Stimulated activated CD8-positive, alpha-beta memory T cell treated with anti-CD3 and anti-CD28 coated beads, Interleukin-15, amount 100 ng/mL, for 24 hours (primary cell): ENCODE measurements at regions not wholly inside any gene's neighbourhood (a gene's known extent, or its start where the extent isn't known, plus 50 kb on each side); places are given as distances from the start of the nearest gene placed in this dataset.

Experiments
- DNase-seq: peaks from one replicate; pipeline ENCODE4 v3.0.0-alpha.2; 2020; ENCODE audit warnings: low read depth

DNA sequence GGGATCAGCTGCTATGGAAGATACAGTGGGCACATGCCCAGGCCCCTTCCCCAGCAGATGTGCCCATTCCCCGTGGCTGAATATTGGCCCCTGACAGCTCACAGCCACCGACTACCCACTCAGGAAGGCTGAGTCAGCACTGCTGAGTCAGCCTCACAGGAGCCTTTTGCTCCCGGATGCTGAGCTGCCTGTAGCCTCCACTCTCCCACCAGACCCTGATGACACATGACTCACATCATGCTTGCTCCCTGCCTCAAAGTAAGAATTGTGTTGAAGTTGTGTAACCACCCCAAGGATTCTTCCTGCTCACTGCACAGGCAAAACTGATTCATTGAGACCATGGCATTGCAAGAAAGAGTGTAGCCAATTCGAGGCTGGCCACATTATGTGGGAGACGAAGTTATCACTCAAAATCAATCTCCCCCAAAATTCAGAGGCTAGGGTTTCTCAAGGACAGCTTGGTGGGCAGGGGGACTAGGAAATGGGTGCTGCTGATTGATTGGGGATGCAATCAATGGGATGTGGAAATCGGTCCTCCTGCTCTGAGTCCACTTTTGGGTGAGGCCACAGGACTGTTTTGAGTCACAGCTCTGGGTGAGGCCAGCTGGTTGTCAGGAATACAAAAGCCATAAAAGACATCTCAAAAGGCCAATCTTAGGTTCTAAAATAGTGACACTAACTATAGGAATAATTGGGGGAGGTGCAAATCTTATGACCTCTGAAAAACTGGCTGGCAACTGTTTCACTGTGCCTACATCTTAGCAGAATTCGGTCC, 556.6 kb upstream of the CDH4 start:
- no peak for DNase-seq

DNA sequence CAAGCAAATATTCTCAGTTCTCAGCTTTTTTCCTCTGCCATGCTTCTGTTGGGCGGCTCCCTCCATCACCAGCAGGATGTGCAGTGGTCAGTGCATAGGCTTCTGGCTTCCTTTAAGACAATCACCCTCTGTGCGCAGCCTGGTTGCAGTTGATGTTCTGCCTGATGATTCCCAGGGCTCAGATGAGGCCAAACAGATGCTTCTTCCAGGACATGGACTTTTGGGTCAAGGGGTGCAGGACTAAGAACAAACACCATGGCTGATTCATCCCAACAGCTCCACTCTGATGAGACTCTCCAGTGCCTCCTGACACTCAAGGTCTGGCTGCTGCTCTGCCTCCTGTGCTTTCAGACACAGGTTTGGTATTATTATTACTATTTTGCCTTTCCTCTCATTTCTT, 554.8 kb upstream of the CDH4 start:
- no peak for DNase-seq

DNA sequence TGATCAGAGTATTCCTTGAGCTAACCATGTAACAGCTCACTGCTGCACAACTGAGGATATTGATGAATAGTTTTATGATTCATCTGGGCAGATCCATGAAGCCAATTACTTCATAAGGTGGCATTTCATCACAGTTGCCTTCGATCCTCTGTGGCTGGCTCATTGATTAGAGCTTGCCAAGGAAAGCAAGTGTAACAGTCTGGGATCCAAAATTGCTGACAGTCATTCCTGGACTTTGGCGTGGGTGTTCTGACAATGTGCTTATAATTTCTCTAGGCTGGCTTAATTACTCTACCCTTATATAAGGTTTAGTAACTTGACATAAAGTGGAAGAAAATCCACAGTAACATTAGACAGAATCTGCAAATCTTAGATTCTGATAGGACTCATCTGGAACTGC, 551.3 kb upstream of the CDH4 start:
- no peak for DNase-seq

DNA sequence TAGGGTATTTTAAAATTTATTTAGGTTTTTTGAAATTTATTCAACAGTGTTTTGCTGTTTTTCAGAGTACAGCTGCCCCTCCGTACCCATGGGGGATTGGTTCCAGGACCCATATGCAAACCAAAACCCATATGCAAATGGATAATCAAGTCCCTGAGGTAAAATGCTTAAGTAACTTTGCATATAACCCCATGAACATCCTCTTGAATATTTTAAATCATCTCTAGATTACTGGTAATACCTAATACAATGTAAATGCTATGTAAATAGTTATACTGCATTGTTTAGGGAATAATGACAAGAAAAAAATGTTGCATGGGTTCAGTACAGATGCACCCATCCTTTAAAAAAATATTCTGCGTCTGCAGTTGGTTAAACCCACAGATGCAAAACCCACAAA, 547.9 kb upstream of the CDH4 start:
- DNase-seq = no peak

DNA sequence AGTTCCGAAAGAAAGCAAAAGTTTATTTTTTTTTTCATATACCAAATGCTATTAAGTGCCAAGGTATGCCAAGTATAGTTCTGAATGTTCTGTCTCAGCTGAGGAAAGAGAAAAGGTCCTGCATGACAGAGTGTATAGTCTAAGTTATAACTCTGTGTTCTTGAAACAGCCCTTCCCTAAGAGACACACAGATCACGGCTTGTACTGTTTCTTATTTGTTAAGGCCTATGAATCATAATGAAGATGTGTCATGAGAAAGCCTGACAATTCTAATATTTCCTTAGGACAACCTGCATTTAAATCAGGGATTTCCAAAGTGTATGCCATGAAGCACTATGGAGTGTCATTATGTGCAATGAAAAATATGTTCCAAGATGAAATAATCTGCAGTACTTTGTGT, 538.7 kb upstream of the CDH4 start:
- DNase-seq = no peak

DNA sequence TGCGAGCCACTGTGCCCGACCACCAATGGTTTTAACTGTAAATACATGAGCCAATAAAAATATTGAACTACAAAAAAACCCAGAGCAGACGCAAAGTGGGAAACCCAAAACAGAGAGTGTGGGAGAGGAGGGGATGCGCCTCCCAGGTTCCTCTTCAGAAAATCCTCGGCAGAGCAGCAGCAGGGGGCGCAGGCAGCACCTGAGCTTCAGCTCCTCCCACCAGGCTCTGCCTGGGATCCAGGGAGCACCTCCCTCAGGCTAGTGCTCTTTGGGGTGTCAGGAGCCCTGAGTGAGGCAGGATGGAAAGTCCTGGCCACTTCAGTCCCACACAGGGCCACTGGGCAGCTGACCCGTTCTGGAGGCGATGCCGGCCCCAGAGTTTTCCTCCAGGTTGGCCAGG, 536.9 kb upstream of the CDH4 start:
- no peak for DNase-seq

DNA sequence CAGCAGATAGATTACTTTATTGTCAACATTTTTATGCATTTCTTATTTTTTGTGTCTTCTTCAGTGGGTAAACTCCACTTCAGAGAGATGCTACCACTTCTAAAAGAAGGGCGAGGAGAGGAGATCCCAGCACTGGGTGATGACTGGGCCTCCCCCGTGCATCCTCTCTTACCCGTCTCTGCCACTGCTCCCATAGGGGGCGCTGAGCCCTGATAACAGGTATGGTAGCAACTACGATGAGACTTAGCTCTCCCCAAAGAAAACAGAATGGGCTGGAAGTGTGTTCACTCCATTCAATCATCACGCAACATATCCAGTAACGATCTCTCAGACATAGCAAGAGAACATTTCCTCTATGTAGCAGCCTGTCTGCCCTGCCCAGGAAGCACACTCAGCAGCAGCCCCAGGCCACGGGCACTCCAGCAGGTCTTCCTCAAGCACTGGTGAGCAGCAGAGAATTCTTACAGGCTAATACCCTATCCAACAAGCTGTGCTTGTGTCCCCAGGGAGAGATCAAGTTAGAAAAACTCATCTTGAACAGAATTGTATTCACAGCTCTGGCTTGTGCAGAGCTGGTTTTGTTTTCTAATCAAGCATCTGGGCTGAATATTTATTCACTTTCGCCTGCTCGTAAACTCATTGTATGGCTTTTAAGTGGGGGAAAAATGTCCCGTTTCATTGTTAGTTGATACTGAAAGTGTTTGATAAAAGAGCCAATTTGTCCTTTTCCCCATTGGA, 533.1 kb upstream of the CDH4 start:
- DNase-seq = no peak

DNA sequence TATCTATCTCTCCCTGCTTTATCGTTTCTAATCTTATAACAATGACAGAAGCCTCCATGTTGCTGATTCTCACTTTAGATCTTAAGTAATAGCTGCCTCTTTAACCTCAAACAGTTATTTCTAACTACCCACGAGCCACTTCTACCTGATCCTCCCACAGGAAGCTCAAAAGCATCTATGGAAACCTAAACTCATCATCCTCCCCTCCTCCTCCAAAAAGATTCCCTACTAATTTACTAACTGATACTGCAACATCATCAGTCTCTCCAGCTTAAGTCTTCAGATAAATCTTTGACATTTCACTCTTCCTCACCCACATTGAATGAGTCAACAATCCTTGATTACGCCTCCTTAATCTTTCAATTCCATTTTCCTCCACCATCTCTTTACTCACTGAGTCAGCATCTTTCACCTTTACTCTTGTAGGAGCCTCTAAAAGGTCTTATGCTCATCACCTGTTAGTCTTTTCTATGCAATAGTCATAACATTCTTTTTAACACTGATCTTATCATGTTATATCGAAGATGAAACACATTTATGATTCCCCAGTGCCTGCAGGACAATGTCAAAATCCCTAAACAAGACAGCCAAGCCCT, 526.7 kb upstream of the CDH4 start:
- DNase-seq = no peak

DNA sequence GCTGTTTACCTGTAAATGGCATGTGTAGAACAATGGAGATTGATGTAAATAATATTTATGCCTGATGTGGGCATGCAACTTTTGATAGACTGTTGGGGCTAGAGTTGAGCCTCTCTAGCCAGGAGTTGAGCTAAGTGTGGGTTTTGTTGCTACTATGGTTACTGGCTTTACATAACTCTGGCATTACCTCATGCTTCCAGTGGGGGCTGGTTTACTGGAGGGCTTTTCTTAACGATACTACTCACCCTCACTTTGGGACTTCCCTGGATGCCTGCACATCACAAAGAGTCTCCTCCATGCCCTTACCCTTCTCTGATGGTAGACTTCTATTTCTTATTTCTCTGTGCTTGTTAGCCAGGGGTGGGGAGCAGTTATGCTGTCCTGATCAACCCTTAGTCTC, 524.6 kb upstream of the CDH4 start:
- no peak for DNase-seq

DNA sequence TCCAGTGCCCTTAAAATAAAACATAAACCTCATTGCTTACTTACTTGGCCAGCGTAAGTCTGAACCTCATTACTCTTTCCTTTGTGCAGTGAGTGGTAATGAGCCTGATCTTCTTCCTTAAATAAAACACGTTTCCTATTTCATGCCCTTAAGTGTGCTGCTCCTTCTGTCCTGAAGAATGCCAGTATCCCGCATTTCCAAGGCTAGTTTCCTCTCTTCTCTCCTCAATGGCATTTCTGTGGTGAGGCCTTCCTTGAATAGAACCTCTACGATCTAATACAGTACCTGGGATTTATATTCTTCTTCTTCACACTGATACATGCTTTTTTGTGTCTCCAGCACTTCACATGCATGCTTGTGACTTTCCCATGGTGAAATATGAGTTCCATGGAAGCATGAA, 523.4 kb upstream of the CDH4 start:
- DNase-seq = no peak

DNA sequence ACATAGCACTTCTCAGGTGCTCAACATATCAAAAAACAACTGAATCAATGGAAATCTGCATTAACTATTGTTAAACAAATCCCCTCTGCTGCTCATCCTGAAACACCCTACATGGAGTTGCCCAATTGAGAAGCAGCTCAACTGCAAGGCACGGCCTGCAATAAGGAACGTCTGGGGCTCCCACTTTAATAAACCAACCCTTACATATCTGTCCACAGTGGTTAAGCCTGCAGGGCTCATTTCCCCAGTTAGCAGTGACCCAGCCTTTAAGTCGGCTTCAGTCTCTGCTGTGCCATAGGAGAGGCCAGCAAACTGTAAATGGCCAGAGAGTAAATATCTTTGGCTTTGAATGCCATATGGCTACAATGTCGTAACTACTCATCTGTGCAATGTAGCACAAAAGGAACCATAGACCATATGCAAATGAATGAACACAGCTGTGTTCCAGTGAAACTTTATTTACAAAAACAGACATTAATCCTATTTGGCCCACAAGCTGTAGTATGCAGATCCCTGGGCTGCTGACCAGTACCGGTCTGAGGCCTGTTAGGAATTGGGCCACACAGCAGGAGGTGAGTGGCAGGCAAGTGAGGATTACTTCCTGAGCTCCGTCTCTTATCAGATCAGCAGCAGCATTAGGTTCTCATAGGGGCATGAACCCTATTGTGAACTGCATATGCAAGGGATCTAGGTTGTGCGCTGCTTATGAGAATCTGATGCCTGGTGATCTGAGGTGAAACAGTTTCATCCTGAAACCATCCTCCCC, 522.7 kb upstream of the CDH4 start:
- no peak for DNase-seq

DNA sequence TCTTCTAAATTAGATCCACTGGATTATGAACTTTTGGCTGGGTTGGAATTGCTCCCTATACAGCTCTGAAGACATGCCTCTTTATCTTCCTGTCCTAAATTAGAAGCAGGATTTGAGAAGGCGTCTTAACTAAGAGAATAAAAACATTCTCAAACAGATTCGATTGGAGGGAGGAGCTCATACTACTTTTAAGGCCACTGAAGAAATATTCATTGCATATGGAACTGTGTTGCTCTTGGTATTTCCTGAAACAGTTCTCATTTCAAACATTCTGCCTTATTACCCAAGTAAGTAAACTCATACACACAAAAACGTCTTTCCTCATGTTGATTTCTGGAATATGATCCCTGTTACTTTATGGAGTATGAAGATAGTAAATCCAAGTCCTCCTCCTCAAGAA, 519.7 kb upstream of the CDH4 start:
- no peak for DNase-seq

DNA sequence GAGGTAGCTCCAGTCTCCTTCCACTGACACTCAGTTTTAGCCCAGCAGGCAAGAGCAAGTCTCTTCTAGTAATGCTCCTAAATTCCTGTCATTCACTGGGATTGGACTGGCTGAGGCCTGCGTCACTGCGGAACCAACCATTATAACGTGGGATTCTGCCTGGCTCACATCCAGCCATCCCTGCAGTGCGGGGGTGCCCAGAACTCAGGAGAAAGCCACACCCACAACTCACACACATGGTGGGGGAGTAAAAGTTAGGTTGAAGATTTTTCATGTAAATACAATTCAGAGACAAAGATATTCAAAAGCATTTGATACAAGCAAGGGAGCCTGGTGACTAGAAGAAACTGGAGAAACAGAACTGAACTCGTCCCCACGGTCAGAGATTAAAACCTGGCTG, 504.0 kb upstream of the CDH4 start:
- no peak for DNase-seq

DNA sequence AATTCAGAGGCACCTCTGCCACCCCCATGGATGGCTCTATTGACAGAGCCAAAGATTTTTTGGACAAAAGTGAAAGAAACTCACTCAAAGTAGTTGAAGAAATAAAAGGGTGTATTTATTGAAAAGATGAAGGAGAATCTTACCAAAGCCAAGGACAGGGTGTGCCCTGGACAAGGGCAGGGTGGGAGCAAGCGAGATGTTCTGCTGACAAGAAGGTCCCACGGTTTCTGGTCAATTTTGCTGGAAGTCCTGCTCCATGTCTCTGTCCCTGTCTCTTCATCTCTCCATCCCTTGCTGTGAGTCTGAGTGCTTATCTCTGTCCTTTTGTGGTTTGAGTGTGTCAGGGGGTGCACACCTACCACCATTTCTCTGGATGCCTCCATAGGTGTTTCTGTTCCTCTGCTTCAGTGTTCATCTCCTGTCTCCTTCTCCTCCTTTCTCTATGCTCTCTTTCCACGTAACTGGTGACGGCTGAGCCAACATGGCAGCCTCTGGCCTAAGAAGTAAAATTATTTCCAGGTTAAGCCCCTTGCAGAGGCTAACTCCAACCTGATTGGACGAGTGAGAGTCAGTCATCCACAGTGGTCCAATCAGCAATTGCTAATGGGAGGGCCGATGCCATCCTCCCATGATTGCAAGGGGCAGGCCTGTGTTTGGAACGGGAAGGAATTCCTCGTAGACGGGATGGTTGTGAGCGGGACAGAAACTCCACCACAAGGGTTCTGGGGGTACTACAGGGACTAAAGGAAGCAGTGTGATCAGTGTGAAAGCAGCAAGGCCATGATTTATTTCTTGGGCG, 502.1 kb upstream of the CDH4 start:
- no peak for DNase-seq

DNA sequence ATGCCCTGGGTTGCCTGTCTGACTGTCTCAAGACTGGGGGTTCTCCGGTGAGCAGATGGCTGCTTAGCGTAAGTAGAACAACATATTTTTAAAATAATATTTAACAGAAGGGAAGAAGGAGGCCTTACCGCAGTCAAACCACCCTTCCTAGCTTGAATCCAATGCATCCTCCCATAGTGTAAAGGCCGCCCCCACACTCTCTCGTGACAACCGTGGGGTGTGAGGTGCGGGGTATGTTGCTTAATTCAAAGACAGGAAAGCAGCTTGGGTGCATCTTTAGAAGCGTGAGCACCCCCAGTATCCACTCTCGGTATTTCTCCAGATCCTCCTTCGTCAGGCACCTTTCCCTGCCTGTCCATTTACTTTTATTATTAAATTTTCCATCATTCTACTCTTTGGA, 501.2 kb upstream of the CDH4 start:
- DNase-seq = no peak

DNA sequence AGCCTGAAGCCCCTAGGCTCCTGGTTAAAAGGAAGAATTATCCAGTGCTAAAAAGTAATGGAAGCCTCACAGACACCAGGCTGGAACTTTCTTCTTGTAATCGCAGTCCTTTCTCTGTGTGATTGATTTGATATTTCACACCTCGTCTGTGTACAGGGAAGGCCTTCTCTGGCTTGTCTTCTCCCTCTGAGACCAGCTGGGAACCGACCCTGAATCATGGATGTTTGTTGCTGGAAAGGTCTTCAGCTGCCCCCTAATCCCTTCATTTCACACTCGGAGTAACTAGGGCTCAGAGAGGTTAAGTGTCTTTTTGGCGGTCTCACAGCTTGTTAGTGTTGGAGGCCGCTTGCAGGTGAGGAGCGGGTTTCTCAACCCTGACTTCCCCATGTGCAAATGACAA, 500.2 kb upstream of the CDH4 start:
- no peak for DNase-seq

DNA sequence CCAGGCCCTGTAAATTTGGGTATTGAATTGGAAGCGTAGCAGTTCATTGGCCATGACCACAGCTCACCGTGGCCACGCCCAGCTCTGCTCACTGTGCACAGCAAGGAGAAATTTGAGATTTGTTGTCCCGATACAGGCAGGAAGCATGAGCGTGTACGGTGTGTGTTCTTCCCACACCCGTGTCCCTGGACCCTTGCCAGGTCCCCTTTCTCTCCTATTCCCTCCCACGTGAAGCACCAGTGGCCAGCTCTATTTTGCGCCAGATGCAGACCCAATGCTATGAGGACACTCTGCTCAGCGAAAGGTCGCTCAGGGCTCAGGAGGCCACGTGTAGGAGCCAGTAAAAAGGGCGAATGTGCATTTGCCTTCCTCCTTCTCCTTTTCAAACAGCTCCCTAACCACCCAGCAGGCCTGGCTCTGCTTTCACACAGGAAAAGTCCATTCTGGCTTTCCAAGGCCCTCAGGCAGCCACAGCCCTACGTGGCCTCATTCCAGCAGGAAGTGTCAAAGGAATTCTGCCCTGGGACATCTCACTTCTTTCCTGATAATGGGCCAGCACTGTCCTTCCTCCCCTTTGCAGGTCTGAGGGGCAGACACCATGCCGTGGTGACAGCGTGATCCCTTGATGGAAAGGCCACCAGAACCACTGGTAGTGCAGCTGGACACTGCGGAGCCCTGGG, 499.2 kb upstream of the CDH4 start:
- no peak for DNase-seq

DNA sequence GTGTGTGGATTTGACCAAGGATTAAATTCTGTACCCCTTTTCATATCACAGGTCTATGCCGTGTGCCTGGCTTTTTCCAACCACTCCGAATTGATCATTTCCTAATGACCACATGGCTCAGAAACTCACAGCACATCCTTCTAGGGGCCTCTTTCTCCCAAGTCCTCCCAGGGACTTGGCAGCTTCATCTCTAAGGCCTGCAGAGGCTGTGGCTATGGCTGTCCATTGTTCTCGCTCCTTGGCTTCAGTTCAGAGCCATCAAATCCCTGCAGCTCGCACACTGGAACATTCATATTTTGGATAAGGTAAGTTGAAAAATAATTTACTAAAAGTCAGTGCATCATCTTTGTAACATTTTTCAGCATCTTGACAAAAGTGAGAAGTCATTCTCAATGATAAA, 497.2 kb upstream of the CDH4 start:
- DNase-seq = no peak

DNA sequence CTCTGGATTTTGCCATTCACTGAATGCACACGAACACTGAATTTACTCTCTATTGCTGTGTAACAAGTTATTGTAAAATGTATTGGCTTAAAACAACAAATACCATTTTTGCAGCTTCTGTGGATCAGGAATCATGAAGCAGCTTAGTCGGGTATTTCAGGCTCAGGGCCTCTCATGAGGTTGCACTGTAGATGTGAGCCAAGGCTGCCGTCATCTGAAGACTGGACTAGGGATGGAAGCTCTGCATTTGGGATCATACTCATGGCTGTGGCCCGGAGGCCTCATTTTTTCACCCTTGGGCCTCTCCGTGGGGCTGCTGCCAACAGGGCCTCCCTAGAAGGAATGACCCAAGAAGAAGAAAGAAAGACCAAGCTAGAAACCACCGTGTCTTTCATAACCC, 492.4 kb upstream of the CDH4 start:
- no peak for DNase-seq

DNA sequence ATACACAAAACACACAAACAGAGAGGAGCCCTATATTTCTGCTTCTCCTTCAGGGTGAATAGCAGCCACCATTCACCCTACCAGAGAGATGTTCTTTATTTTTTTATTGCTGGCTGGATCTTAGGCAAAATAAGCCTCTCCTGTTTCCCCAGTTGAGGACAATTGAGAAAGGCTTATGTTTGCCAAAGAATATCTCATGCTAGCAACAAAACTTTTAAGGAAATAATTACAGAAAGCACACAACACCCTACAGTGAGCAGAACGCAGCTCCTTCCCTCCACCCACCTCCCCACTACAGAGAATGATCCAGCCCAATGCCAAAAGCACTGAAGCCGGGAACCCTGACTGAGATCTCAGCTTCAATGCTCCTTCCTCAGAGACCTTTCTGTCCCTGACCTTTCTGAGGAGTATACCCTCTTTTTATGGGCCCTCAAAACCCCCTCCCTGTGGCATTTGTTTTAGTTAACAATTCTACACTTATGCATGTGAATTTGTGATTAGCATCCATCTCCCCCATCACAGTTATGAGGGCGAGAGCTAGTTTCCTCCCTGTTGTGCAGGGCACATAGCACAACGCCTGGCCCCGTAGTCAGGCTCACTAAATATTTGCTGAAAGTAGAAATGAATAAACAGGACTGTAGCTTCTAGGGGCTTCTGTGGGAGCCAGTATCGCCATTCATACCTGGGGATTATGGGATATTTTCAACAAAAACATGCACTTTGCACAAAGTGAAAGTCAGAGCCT, 491.6 kb upstream of the CDH4 start:
- no peak for DNase-seq

DNA sequence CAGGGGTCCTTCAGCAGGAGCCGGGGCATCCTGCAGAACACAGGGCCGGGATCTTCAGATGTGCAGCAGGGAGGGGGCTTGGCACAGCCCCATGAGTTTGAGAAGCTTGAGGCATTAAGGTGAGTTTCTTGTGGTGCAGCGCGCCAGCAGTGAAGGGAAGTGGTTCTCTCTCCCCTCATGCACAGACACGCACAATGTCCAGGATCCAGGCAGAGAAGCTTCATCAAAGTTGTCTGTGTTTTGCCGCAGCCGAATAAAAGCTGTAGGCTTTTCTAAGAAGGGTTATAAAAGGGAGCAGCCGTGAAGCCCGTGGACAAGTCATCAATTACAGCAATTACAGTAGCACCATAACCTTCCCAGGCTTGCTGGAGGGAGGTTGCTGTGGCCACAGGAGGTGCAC, 491.0 kb upstream of the CDH4 start:
- DNase-seq = no peak
